Aorta (tissue), 5 donors: ENCODE measurements at regions not wholly inside any gene's neighbourhood (a gene's known extent, or its start where the extent isn't known, plus 50 kb on each side); places are given as distances from the start of the nearest gene placed in this dataset.
"Not testable (repeated sequence)": the region's sequence is repeated elsewhere in the genome, so short reads cannot be mapped to it uniquely, and the experiment has no call there.

Experiments
- ATAC-seq: fragments of 200-7000 bp; cut with Tn5 transposase; one replicate; pipeline ENCODE4 v1.9.1; 2022; ENCODE audit warnings: moderate library complexity; ENCODE audit not compliant: low FRiP score
- DNase-seq, 2 donors: peaks; one replicate each; pipeline ENCODE4 v3.0.0-alpha.2; 2020
- H3K27ac ChIP-seq, 2 donors: one replicate each; pipeline ENCODE4 v1.5.1; 2013; ENCODE audit warnings: low read length in 2 of 2, mild to moderate bottlenecking in 2 of 2, moderate library complexity in 2 of 2, control low read depth in 1 of 2, inconsistent platforms in 1 of 2, low read depth in 1 of 2
- H3K27me3 ChIP-seq, 2 donors: one replicate each; pipeline ENCODE4 v1.6.1; 2013; ENCODE audit warnings: control low read depth in 1 of 2, low read length in 1 of 2, mild to moderate bottlenecking in 1 of 2, moderate library complexity in 1 of 2; ENCODE audit not compliant: insufficient read depth in 2 of 2, control insufficient read depth in 1 of 2
- H3K36me3 ChIP-seq, 2 donors: one replicate each; pipeline ENCODE4 v1.6.1; 2013; ENCODE audit warnings: control low read depth in 1 of 2, low read length in 1 of 2, mild to moderate bottlenecking in 1 of 2; ENCODE audit not compliant: insufficient read depth in 2 of 2, control insufficient read depth in 1 of 2
- H3K4me1 ChIP-seq, 2 donors: one replicate each; pipeline ENCODE4 v1.6.1; 2013; ENCODE audit warnings: low read length in 2 of 2, control low read depth in 1 of 2, mild to moderate bottlenecking in 1 of 2, moderate library complexity in 1 of 2; ENCODE audit not compliant: insufficient read depth in 2 of 2, control insufficient read depth in 1 of 2
- H3K4me3 ChIP-seq, 2 donors: one replicate each; pipeline ENCODE4 v1.5.1; 2013; ENCODE audit warnings: low read length in 2 of 2, control low read depth in 1 of 2, mild to moderate bottlenecking in 1 of 2
- H3K9me3 ChIP-seq: one replicate; pipeline ENCODE4 v1.6.1; 2013; ENCODE audit warnings: mild to moderate bottlenecking, low read length; ENCODE audit not compliant: control insufficient read depth
- WGBS, 2 donors: extraction: QIAGEN DNeasy Blood & Tissue Kit; methylation state at CpG; one replicate each; pipeline ENCODE4 v1.1.7; 2013; 5-methylcytosine and 5-hydroxymethylcytosine counted together
- intact Hi-C, 2 donors: fragments of 100-400 bp; cut with DNase I; formaldehyde crosslinking; loops; one replicate each; pipeline versions ENCODE4 v1.14.2 to v1.15.0; 2022
- donor health status: healthy with polysubstance abuse.
- donor health status: Bipolar disorder and iron deficiency.
- donor health status: DM: no; HTN: no; CAD: no.
- donor health status: DM: no; HTN: no; CAD: no.
- donor health status: DM: yes; HTN: yes; CAD: no.

DNA sequence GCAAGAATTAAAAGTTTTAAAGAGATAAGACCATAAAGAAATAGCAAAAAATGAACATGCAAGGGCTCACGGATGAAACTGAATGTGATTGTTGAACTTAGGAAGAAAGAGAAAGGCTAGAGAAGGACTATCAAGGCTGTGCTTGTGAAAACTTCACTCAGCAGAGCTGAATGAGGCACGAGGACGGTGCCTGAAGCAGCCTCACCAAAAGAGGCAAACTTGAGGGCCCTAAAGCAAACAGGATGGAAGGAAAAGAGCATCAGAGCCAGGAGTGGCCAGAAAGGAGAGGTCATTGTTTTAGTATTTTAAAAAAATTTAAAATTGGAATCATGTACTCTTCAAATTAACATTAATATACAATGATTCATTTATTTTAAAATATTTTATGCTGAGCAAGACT, 191.2 kb upstream of the SOX14 start:
- no peak for ATAC-seq
- Histone ChIP-seq H3K4me3 (no peak overlapping the region), H3K36me3 (no peaks in the 10 kb centered on the region), H3K9me3 (no peaks in the 10 kb centered on the region), H3K4me1 (no peaks in the 10 kb centered on the region), H3K27me3 (no peaks in the 10 kb centered on the region), H3K27ac (no peak overlapping the region)
- intact Hi-C loops = no loop called here
- DNase-seq = no peak
- WGBS, 2 donors = 42 to 50% methylated on average over 3 of the region's 3 CpGs

- Histone ChIP-seq H3K27ac (no peak overlapping the region), H3K36me3 (no peaks in the 10 kb centered on the region), H3K4me3 (no peak overlapping the region), H3K4me1 (no peaks in the 10 kb centered on the region), H3K27me3 (no peaks in the 10 kb centered on the region), H3K9me3 (peaks cover 1% of the 10 kb centered on the region)
- 45 to 55% methylated on average over 1 of the region's 1 CpG for WGBS, 2 donors
- DNase-seq (no peak), ATAC-seq (no peak)
- intact Hi-C loops = no loop called here
Measured at GRCh38 chr3:137582484-137582883, 181.6 kb upstream of the SOX14 start.

DNA sequence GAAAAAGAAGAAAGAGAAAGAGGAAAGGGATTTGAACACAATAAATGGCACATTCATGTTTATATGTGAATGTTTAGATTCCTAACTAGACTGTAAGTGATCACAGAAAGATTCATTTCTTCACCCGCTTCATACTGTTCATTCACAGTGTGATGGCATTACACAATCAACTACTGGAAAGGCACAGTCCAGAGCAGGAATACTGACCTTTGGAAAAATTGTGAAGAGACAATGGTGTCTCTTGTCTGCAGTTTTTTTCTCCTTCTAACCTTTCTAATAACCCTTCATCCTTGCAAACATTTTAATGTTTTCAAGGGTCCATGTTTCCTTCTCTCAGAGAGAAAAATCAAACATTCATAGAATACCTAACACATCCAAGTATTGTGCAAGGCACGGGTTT, 180.9 kb upstream of the SOX14 start:
- no peak overlapping the region for H3K4me3 ChIP-seq
- intact Hi-C loops = no loop called here
- H3K36me3 ChIP-seq = no peaks in the 10 kb centered on the region
- H3K27ac ChIP-seq = no peak overlapping the region
- H3K27me3 ChIP-seq = no peaks in the 10 kb centered on the region
- no peaks in the 10 kb centered on the region for H3K4me1 ChIP-seq
- WGBS, 2 donors = 68 to 74% methylated on average over 2 of the region's 2 CpGs
- DNase-seq (no peak), ATAC-seq (no peak)
- peaks cover 1% of the 10 kb centered on the region for H3K9me3 ChIP-seq

- no peak overlapping the region for H3K4me3 ChIP-seq
- peaks cover 0 to 1% of the 10 kb centered on the region in 2 donors for H3K27me3 ChIP-seq
- no peak overlapping the region for H3K27ac ChIP-seq
- DNase-seq (no peak), ATAC-seq (no peak)
- WGBS, 2 donors = 76 to 78% methylated on average over 6 of the region's 6 CpGs
- no peaks in the 10 kb centered on the region for H3K36me3 ChIP-seq
- H3K9me3 ChIP-seq = no peaks in the 10 kb centered on the region
- intact Hi-C loops = no loop called here
- H3K4me1 ChIP-seq = no peaks in the 10 kb centered on the region
Measured at GRCh38 chr3:137588871-137589270, 175.2 kb upstream of the SOX14 start.

- H3K4me3 ChIP-seq, H3K27ac ChIP-seq, ATAC-seq, intact Hi-C loops, H3K4me1 ChIP-seq, H3K36me3 ChIP-seq, H3K27me3 ChIP-seq, DNase-seq, H3K9me3 ChIP-seq: not testable (repeated sequence)
- 57 to 65% methylated on average over 3 of the region's 4 CpGs for WGBS, 2 donors
Measured at GRCh38 chr3:137595415-137595814, 168.7 kb upstream of the SOX14 start.

DNA sequence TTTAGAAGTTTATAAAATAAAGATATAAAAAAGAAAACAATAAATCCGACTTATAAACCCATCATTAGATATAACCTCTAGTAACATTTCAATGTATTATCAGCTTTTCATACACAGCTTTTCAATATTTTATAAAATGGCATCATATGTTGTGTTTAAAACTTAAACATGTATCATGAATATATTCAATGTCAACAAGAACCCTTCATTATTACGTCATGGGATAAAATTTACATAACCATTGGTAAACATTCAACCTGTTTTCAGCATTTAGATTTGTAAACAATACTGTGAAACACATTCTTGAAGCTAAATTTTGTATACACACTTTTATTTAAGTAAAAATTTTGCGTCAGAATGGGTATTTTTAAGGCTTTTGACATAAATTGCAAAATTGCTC, 153.4 kb upstream of the SOX14 start:
- 69 to 73% methylated on average over 3 of the region's 3 CpGs for WGBS, 2 donors

DNA sequence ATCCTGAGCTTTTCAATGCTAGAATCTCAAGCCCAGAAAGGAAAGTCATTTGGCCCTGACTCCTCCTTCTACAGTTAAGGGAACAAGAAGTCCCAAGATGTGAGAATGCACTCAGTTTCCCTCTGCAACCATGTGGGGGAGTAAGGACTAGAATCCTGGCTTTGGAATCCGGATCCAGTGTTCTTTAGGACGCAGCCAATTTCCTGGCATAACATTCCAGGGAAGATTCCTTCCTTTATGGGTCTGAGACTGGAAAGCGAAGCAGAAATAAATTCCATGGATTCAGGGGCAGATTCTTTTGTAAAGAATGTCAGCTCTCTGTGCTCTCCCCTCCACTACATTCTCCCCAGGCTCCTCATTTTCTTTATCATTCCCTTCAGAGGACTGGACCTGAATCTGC, 151.8 kb upstream of the SOX14 start:
- Histone ChIP-seq H3K27me3 (no peaks in the 10 kb centered on the region), H3K4me1 (no peaks in the 10 kb centered on the region), H3K4me3 (no peak overlapping the region), H3K27ac (no peak overlapping the region), H3K36me3 (no peaks in the 10 kb centered on the region), H3K9me3 (peaks cover 4% of the 10 kb centered on the region)
- intact Hi-C loops = no loop called here
- DNase-seq = no peak
- no peak for ATAC-seq
- WGBS, 2 donors = 0 to 4% methylated on average over 3 of the region's 3 CpGs

More for the DNA sequence above, 153.4 kb upstream of the SOX14 start:
- no peaks in the 10 kb centered on the region for H3K27me3 ChIP-seq
- H3K36me3 ChIP-seq = no peaks in the 10 kb centered on the region
- H3K4me1 ChIP-seq = no peaks in the 10 kb centered on the region
- intact Hi-C loops = no loop called here
- H3K4me3 ChIP-seq = no peak overlapping the region
- H3K9me3 ChIP-seq = peaks cover 4% of the 10 kb centered on the region
- DNase-seq (no peak), ATAC-seq (no peak)
- H3K27ac ChIP-seq = no peak overlapping the region

DNA sequence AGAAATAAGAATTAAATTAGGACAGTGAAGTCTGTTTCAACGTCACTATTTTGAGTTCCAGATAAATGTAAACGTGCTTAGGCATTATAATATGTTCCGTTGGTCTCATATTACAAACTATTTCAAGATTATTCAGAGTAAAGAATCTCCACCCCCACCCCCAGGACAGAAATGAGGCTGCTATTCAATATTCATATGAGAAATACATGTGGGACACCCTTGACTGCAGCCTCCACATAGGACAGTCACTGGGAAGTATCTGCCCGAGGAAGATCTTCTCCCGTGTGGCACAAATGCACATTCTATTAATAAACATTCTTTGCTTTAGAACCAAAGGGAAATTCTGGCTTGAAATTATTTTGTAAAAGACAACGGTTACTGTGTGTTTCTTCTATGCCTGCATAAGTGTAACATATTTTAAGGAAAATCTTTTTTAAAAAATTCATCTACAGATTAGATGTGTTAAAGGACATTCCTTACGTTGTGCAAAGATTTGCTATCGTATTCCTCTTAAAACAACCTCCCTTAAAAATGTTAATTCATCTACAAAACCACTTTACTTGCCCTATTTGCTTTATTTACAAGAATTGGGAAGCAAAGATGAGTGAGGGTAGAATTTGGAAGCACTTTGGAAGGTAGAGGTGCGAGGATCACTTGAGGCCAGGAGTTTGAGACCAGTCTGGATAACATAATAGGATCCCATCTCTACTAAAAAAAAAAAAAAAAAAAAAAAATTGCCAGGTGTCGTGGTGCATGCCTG, 148.3 kb upstream of the SOX14 start:
- H3K4me1 ChIP-seq = no peaks in the 10 kb centered on the region
- H3K9me3 ChIP-seq = no peaks in the 10 kb centered on the region
- H3K27ac ChIP-seq = no peak overlapping the region
- 59% methylated on average over 10 of the region's 10 CpGs for WGBS, 2 donors
- no peaks in the 10 kb centered on the region for H3K27me3 ChIP-seq
- ATAC-seq (no peak), DNase-seq (no peak)
- no peak overlapping the region for H3K4me3 ChIP-seq
- no peaks in the 10 kb centered on the region for H3K36me3 ChIP-seq
- intact Hi-C loops = no loop called here

DNA sequence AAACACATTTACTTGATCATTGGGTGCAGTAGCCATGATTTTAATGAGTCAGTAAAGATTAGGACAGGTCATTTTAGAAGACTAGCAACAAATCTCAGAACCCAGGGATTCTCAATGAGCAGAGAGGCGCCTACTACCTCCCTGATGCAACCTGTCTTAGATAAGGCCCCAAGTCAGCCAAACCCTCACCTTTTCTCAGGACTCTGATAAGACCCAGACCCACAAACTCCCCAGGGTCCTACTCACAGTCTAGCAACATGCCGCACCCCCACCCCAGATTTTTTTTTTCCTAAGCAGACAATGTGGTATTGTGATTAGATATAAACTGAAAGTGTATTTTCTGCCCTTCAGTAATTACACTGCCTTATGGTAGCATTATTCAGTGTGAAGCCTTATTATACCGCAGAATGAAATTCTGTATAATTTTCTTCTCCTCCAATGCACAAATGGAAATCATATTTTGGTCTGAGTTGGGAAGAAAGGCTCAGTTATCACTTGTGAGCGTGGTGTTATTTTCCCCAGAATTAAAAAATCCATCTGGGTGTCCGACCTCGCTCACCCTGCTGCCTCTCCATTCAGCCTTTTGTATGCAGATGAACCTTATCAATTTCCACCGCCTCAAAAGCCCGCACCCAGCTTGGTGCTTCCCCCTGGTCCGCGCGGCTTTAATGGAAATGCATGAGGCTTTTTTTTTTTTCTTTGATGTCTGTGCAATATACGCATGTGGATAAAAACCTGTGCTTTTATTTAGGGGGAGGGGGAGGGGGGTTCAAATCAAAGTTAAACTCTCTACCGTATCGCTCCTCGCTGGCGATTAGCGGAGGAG, 122.0 kb upstream of the SOX14 start:
- no peak for ATAC-seq
- no peak overlapping the region for H3K4me3 ChIP-seq
- intact Hi-C loops = no loop called here
- H3K36me3 ChIP-seq = no peaks in the 10 kb centered on the region
- no peaks in the 10 kb centered on the region for H3K4me1 ChIP-seq
- WGBS, 2 donors = 22 to 24% methylated on average over 17 of the region's 17 CpGs
- no peaks in the 10 kb centered on the region for H3K27me3 ChIP-seq
- DNase-seq = no peak
- no peaks in the 10 kb centered on the region for H3K9me3 ChIP-seq
- H3K27ac ChIP-seq = no peak overlapping the region
